NCI-H460 (cell line): ENCODE measurements at regions not wholly inside any gene's neighbourhood (a gene's known extent, or its start where the extent isn't known, plus 50 kb on each side); places are given as distances from the start of the nearest gene placed in this dataset.

Experiments
- DNase-seq: peaks from one replicate; pipeline ENCODE4 v3.0.0-alpha.2; 2016; ENCODE audit warnings: low read depth; ENCODE audit errors: extremely low read depth

DNA sequence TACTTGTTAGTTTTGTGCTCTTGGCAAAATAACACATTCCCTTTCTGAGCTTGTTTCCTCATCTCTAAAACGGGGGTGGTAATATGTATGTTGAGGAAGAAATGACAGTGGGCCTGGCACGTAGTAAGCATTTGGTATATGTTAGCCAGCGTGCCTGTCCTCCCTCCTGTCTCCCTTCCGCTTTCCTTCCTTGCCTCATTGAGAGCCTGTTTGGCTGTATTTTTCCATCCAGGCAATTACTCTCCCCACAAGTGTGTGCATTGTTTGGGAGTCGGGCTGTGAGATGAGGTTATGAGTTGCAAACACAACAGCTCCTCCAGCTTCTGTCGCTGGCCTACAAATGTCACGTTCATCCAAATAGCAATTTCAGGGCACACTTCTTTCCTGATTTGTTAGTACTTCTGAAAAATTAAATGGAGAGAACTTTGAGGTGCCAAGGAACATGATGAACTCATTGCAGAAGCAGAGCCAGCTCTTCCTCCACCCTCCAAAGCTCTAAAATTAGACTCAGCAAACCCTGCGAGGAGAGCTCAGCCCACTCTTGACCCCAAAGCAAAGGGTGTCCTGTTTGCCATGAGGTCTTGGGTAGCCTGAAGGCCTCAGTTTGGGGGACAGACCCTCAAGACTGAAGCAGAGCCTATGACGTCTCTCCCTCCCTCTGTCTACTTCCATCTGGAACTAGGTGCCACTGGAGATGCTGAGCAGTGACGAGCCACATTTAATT lies 50.7 kb upstream of the TOX2 start:
- no peak for DNase-seq

DNA sequence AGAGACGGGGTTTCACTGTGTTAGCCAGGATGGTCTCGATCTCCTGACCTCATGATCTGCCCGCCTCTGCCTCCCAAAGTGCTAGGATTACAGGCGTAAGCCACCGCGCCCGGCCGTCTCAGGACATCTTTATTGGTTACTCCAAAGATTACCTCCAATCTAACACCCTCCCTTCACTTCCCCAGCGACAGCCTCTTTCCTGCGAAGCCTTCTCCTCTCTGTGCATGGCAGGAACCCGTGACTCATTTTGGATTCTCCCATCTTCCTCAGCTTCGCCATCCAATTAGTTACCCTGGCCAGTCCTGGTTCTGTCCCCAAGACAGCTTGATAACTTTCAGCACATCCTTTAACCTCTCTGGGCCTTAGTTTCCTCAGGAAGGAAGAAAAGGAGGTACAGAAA lies 51.3 kb upstream of the TOX2 start:
- DNase-seq, result no peak

DNA sequence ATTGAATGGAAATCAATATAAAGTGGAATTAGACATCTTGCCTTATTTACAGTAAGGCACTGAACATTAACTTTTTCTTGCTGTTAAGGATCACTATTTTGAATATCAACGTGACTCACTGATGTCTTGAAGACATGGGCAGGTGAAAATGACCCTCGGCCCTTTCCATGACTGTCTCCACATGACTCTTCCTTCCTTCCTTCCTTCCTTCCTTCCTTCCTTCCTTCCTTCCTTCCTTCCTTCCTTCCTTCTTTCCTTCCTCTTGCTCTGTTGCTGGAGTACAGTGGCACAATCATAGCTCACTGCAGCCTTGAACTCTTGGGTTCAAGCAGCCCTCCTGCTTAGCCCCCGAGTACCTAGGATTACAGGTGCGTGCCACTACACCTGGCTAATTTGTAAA lies 52.2 kb upstream of the TOX2 start:
- DNase-seq, result no peak

DNA sequence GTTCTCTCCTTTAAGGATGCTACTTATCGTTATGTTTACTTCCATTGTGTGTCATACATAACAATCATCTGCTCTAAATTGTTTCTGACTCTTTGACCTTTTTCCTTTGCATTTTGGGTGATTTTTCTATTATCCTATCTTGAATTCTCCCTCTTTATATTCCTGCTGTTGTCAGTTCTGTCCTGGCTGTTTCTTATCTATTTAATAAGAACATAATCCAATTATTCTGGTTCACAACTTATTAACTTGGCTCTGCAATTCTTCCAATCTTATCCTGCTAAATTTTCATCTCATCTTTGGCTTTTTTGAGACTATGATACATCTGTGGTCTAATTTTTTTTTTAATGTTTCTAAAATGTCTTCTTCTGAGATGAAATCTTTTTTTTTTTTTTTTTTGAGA lies 54.7 kb upstream of the TOX2 start:
- no peak for DNase-seq

GRCh38 chr20:43857932-43858331 lies 56.7 kb upstream of the TOX2 start:
- no peak for DNase-seq

GRCh38 chr20:43857127-43857526 lies 57.5 kb upstream of the TOX2 start:
- DNase-seq, result no peak

DNA sequence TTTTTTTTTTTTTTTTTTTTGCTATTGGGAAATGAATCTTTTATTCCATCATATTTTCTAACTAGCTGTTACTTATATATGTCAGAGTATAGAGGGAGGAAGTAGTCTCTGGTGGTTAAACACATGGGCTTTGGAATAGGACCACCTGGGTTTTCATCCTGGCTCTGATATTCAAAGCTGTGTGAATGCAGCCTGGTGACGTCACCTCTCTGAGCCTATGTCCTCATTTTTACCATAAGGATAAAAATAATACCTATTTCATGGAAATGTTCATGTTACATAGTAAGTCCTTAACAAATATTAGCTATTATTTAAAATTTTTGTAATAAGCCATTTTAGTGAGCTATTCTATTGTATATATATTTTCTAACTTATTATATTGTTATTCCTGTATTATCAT lies 58.8 kb upstream of the TOX2 start:
- no peak for DNase-seq

DNA sequence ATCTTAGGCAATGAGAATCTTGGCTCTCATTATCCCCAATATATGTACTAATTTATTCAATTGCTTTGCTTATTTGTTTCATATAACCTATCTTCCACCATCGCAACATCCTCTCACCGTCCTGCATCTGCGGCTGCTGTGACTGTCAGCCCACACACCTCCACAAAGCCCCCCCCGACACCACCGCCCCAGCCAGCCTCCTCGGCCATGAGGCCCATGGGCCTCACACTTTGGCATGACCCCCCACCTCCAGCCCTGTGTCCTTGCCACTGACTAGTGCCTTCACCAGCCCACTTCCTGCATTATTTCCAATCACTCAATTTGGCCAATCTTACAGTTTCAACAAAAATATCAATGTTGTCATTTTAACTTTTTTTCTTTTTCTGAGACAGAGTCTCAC lies 60.7 kb upstream of the TOX2 start:
- no peak for DNase-seq

GRCh38 chr20:43853174-43853803 lies 61.4 kb upstream of the TOX2 start:
- DNase-seq, result no peak

DNA sequence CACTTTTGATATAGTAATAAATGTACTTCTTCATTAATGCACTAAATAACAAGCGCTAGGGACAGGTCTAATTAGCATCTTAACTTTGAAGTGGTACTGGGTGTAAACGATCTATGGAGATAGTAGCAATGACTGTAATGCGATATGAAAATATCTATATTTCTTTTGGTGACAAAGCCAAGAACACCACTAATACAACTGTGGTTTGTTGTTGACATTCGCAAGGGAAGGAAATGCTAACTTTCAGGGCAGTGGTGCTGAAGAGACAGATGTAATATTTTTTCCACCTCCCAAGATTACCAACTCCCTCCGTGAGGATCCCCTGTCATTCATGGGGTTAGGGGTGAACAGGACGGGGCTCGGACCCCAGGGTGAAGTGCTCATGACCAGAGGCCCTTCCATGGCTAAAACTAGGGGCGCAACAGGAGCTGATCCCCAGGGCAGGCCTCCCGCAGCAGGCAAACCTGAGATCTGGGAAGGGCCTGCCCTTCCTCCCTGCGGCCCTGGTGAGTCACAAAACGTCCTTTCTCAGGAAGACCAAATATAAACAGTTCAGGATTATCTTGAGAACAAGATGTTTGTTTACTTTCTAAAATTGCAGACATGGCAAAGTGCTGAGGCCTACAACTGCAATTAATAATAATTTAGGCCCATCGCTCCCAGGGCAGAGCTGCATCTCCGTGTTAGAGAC lies 65.0 kb upstream of the TOX2 start:
- peak; percentile 40 for DNase-seq

DNA sequence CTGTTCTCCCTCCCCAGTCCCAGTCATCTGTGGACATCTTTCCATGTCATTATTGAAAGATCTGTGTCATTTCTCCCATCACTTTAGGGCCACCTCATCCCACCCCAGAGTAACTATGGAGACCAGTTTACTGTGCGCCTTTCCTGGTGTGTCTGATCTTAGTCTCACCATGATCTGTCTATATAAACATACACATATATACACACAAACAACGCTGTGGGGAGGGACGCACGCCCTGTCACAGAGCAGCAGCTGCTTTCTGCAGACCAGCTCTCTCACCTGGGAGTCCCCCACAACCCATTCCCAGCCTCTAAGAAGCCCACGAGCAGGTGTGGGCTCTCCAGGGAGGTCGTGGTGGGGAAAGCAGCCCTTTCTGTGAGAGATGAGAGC lies 68.1 kb upstream of the TOX2 start:
- no peak for DNase-seq

DNA sequence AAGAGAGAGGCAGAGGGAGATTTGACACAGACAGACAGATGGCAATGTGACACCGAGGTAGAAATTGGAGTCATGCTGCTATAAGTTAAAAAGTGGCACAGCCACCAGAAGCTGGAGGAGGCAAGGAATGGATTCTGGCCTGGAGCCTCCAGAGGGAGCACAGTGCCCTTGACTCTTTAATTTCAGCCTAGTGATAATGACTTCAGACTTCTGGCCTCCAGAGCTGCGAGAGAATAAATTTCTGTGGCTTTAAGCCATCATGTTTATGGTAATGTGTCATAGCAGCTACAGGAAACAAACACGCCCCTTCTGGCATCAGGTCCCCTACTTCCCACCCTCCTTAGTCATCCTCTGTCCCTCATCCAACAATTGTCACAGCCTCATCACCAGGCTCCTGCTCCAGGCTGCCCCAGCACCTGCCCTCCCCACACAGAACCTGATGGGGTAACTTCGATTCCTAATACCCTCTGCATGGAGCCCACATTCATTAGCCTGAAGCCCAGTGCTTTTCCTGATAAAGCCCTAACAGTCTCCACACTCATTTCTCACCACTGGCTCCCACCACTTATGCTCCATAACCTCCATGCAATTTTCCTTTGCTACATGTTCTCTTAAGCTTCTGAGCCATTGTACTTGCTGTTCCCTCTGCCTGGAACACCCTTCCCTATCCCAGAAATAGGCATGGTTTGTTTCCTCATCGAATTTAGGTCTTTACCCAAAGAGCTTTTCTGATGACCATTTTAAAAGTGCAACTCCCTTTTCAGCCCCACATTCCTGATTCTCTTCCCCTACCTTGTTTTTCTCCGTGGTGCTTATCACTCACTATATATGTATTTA lies 69.7 kb upstream of the TOX2 start:
- peak; percentile 49 for DNase-seq

DNA sequence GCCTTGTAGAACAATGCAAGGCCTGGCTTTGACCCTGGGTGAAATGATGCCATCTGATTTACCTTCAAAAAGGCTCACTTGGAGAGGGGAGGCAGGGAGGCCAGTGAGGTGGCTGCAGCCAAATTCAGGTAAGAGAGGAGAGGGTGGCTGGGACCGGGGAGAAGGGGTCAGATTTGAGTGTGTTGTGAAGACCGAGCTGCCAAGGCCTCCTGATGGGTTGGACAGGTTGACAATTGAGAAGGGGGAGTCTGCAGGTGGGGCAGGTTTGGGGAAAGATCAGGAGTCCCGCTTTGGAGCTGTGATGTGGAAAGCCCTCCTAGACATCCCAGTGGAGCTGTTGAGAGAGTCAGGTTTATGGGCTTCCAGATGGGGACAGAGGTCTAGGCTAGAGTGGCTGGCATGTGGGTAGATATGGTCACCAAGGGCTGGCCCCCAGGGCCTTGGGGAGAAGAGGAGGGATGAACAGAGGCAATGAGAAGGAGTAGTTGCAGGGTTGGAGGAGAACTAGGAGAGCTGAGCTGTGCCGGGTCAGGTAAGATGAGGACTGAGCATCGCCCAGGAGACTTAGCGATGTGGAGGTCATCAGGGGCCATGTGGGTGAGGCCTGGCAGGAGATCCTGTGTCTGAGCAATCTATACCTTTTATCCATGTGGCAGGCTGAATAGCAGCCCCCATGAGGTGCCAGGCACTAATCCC lies 70.5 kb upstream of the TOX2 start:
- DNase-seq, result no peak

DNA sequence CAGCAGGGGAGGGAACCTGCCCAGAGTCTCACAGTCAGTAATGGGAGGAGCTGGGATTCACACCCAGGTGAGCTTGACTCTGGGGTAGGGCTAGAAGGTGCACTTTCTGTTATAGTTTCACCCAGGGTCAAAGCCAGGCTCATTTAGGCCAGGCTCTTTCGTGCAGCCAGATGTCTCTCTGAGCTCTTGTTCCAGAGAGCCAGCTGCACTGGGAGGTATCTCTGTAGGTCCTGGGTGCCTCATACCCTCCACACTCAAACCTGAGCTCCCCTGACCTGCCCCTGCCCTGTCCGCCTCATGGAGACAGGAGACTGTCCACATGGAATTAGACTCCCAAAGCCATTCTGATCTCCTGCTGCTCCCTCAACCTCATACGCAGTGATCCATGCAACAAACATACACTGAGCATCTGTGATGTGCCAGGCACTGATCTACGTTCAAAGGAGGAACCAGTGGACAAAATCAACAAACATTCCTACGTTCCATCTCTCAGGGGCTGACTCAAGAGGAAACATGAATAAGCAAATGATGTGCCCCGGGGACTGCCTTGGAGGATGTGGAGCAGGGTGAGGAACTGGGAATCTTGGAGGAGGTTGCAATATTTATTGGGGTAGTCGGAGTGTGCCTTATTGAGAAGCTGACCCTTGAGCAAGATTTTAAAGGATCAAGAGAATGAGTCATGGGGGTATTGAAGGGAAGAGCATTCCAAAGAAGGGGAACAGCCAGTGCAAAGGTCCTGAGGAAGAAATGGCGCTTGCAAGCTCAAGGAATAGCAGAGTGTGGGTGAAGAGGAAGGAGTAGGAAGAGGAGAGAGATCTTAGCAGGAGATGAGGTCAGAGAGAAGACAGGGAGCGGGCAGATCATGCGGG lies 71.3 kb upstream of the TOX2 start:
- peak; percentile 45 for DNase-seq

DNA sequence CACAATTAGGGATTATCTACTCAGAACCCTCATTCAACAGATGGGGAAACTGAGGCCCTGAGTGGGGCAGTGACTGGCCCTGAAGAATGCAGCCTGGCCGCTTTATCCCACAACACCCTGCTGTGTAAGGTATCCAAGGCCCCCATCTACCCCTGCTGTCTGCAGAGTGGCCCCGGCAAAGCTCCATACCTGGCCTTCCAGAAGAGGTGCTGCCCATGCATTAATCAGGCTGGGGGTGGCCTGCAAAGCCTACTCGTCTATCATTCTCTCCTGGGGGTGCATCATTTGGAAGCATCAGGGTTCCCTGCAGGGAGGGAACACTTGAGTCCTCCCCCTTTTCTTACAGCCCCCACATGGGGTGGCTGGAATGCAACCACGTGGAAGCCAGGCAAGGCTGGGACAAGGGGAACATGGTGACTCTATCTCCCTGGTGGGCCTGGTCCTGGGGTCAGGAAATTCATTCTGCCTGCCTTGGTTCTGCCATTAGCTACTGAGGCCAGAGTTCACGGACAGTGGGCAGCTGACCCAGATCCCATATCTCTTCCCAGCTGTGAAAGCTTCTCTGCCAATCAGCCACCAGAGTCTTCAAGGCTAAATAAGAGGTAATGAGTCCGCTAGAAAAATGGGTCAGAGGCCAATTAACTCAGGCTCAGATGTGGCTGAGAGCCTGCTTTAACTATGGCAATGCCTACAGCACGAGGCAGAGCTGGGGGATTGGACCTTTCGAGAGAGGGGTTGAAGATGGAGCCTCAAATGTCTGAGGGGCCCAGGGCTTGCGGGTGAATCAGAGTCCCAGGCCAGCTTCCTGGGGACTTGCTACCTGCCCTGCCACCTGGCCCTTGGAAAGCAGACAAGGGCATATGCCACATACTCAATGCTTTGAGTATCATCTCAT lies 72.3 kb upstream of the TOX2 start:
- no peak for DNase-seq

- peak; percentile 26 for DNase-seq
Measured at GRCh38 chr20:43840382-43841070, 74.1 kb upstream of the TOX2 start.

GRCh38 chr20:43839793-43840199 lies 74.9 kb upstream of the TOX2 start:
- DNase-seq, result no peak

- DNase-seq, result no peak
Measured at GRCh38 chr20:43838703-43839060, 76.0 kb upstream of the TOX2 start.
